Small intestine (tissue), 7 donors: ENCODE measurements at regions not wholly inside any gene's neighbourhood (a gene's known extent, or its start where the extent isn't known, plus 50 kb on each side); places are given as distances from the start of the nearest gene placed in this dataset.

Experiments used
- DNase-seq, 2 donors: peaks; one replicate each; pipeline versions ENCODE4 v3.0.0 to v3.0.0-alpha.2; 2013
- FAIRE-seq: peaks from 2 replicates; lab custom pipeline; 2012; peaks lifted over from hg19 to GRCh38; lab: Jason Lieb, UNC
- H3K27ac ChIP-seq, 3 donors: one replicate each; pipeline ENCODE4 v1.5.1; 2013; ENCODE audit warnings: low read length in 2 of 3, mild to moderate bottlenecking in 2 of 3, control low read depth in 1 of 3, inconsistent platforms in 1 of 3, low read depth in 1 of 3, moderate library complexity in 1 of 3
- H3K27me3 ChIP-seq, 3 donors: one replicate each; pipeline ENCODE4 v1.6.1; 2013; ENCODE audit warnings: low read length in 3 of 3, inconsistent platforms in 1 of 3; ENCODE audit not compliant: control insufficient read depth in 3 of 3, insufficient read depth in 3 of 3
- H3K36me3 ChIP-seq, 3 donors: one replicate each; pipeline ENCODE4 v1.6.1; 2013; ENCODE audit warnings: low read length in 3 of 3, inconsistent platforms in 1 of 3, low read depth in 1 of 3, mild to moderate bottlenecking in 1 of 3, moderate library complexity in 1 of 3; ENCODE audit not compliant: control insufficient read depth in 3 of 3, insufficient read depth in 2 of 3
- H3K4me1 ChIP-seq, 3 donors: one replicate each; pipeline ENCODE4 v1.6.1; 2013; ENCODE audit warnings: low read length in 2 of 3, inconsistent platforms in 1 of 3, low read depth in 1 of 3, mild to moderate bottlenecking in 1 of 3, moderate library complexity in 1 of 3; ENCODE audit not compliant: control insufficient read depth in 3 of 3, insufficient read depth in 2 of 3
- H3K4me3 ChIP-seq, 3 donors: one replicate each; pipeline ENCODE4 v1.5.1; 2013; ENCODE audit warnings: low read length in 3 of 3, control low read depth in 1 of 3, inconsistent platforms in 1 of 3, low read depth in 1 of 3, mild to moderate bottlenecking in 1 of 3, moderate library complexity in 1 of 3
- H3K9me3 ChIP-seq, 2 donors: one replicate each; pipeline ENCODE4 v1.6.1; 2013; ENCODE audit warnings: low read depth in 1 of 2, low read length in 1 of 2; ENCODE audit not compliant: control insufficient read depth in 2 of 2, insufficient read depth in 1 of 2
- WGBS, 3 donors: extraction: QIAGEN DNeasy Blood & Tissue Kit; methylation state at CpG; one replicate each; pipeline ENCODE4 v1.1.7; 2013; 5-methylcytosine and 5-hydroxymethylcytosine counted together
- donor health status: healthy with polysubstance abuse.
- donor health status: control.
- donor health status: control.
- donor health status: Bipolar disorder and iron deficiency.
- donor health status: healthy.

- DNase-seq: no peak
- Histone ChIP-seq H3K36me3 (no peaks in the 10 kb centered on the region), H3K27me3 (no peaks in the 10 kb centered on the region), H3K4me1 (no peaks in the 10 kb centered on the region), H3K9me3 (no peaks in the 10 kb centered on the region), H3K4me3 (no peak overlapping the region), H3K27ac (no peak overlapping the region)
- 73 to 90% (median 88%) methylated on average over 4 of the region's 4 CpGs for WGBS, 3 donors
- no peak for FAIRE-seq
Observed at GRCh38 chr9:31615966-31616365, 768.5 kb upstream of the ACO1 start.

GRCh38 chr9:31623511-31623910, 760.9 kb upstream of the ACO1 start:
- 49 to 55% (median 50%) methylated on average over 2 of the region's 2 CpGs for WGBS, 3 donors

DNA sequence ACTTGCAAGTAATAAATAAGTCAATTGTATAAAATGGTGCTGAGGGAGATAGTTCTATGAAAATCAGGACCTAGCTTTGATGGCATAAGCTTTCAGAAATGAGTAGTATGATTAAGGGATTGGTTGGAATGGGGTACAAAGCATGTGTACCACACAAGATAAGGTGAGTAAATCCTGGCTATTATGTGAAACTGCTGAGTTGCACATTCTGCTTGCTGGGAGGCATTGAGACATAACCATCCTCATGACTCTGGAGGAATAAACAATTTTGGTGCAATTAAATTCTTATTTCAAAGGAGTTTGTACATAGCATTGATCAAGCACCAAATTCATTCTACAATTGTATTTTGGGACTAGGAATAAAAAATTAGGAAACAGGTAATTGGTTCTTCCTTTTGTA, 755.2 kb upstream of the ACO1 start:
- FAIRE-seq (no peak), DNase-seq (no peak)
- Histone ChIP-seq H3K27ac (no peak overlapping the region), H3K36me3 (no peaks in the 10 kb centered on the region), H3K9me3 (no peaks in the 10 kb centered on the region), H3K4me1 (no peaks in the 10 kb centered on the region), H3K27me3 (no peaks in the 10 kb centered on the region), H3K4me3 (no peak overlapping the region)

More at GRCh38 chr9:31623511-31623910, 760.9 kb upstream of the ACO1 start:
- no peaks in the 10 kb centered on the region for H3K36me3 ChIP-seq
- FAIRE-seq (no peak), DNase-seq (no peak)
- H3K27me3 ChIP-seq: no peaks in the 10 kb centered on the region
- no peak overlapping the region for H3K4me3 ChIP-seq
- no peaks in the 10 kb centered on the region for H3K4me1 ChIP-seq
- no peaks in the 10 kb centered on the region for H3K9me3 ChIP-seq
- H3K27ac ChIP-seq: no peak overlapping the region

DNA sequence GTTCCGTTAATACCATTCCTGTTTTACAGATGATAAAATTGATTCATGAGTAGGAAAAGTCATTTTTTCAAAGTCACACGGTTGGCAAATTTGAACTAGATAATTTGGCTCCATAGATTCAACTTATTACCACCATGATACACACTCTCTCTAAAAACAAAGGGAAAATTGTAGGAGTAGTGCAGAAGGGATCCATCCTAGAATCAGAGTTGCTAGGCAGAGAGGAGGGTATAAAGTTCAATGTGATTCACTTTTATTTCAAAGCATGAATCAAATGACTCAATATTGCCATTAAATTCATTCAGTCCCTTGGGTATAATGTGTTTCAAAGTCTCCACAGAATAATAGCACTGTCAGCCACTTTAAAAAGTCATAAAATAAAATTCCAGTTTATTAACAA, 747.2 kb upstream of the ACO1 start:
- H3K27me3 ChIP-seq: no peaks in the 10 kb centered on the region
- H3K9me3 ChIP-seq: no peaks in the 10 kb centered on the region
- no peaks in the 10 kb centered on the region for H3K36me3 ChIP-seq
- no peak overlapping the region for H3K4me3 ChIP-seq
- H3K4me1 ChIP-seq: no peaks in the 10 kb centered on the region
- FAIRE-seq (no peak), DNase-seq (no peak)
- WGBS, 3 donors: 51 to 60% (median 57%) methylated on average over 2 of the region's 2 CpGs
- no peak overlapping the region for H3K27ac ChIP-seq

DNA sequence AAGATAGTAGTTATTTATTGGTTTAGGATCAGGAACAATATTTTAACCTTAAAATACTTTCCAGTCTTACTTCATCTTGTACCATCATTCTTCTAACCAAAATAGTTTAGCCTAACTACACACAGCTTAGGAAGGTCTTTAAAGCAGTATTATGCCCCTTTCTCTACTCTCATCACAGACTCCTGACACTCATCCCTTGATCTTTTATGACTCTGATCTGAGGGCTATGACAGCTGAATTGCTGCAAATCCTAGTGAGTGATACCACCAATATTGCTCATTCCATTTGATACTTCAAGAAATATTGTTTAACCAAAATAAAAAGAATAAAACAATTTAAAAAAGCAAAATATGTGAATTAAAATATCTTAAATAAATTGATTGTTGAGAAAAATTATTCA, 746.6 kb upstream of the ACO1 start:
- no peaks in the 10 kb centered on the region for H3K36me3 ChIP-seq
- DNase-seq (no peak), FAIRE-seq (no peak)
- no peaks in the 10 kb centered on the region for H3K27me3 ChIP-seq
- no peak overlapping the region for H3K27ac ChIP-seq
- no peaks in the 10 kb centered on the region for H3K9me3 ChIP-seq
- H3K4me3 ChIP-seq: no peak overlapping the region
- H3K4me1 ChIP-seq: no peaks in the 10 kb centered on the region

- H3K4me1 ChIP-seq: no peaks in the 10 kb centered on the region
- H3K36me3 ChIP-seq: no peaks in the 10 kb centered on the region
- H3K27ac ChIP-seq: no peak overlapping the region
- FAIRE-seq: no peak
- no peaks in the 10 kb centered on the region for H3K27me3 ChIP-seq
- DNase-seq: no peak
- H3K9me3 ChIP-seq: no peaks in the 10 kb centered on the region
- H3K4me3 ChIP-seq: no peak overlapping the region
- 90 to 100% (median 93%) methylated on average over 1 of the region's 1 CpG for whole genome bisulfite sequencing, 3 donors
Observed at GRCh38 chr9:31639451-31639850, 745.0 kb upstream of the ACO1 start.

- Histone ChIP-seq H3K4me1 (no peaks in the 10 kb centered on the region), H3K27ac (no peak overlapping the region), H3K9me3 (no peaks in the 10 kb centered on the region), H3K4me3 (no peak overlapping the region), H3K36me3 (no peaks in the 10 kb centered on the region), H3K27me3 (no peaks in the 10 kb centered on the region)
- WGBS, 3 donors: 50 to 72% (median 52%) methylated on average over 3 of the region's 3 CpGs
- no peak for DNase-seq
- FAIRE-seq: no peak
Observed at GRCh38 chr9:31669311-31669710, 715.1 kb upstream of the ACO1 start.

DNA sequence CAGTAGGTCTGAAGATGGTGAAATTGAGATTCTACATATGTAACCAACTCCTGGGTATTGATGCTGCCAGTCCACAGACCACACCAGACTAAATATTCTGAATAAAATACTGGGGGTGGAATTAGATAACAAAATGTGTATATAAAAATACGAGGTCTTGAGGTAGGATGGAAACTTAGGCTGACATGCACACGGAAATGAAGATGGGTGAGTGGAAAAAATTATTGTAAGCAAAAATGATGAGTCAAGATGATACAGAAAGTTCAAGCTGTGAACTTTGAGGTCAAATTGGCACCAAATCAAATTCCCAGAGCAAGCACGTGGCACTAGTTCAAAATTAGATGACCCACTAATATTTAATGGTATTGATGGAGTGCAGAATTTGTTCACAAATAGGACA, 713.4 kb upstream of the ACO1 start:
- Histone ChIP-seq H3K27me3 (no peaks in the 10 kb centered on the region), H3K36me3 (no peaks in the 10 kb centered on the region), H3K4me3 (no peak overlapping the region), H3K27ac (no peak overlapping the region), H3K9me3 (no peaks in the 10 kb centered on the region), H3K4me1 (no peaks in the 10 kb centered on the region)
- no peak for FAIRE-seq
- 42 to 62% (median 44%) methylated on average over 3 of the region's 3 CpGs for WGBS, 3 donors
- DNase-seq: no peak

- no peaks in the 10 kb centered on the region for H3K36me3 ChIP-seq
- H3K27ac ChIP-seq: no peak overlapping the region
- H3K9me3 ChIP-seq: no peaks in the 10 kb centered on the region
- no peak for DNase-seq
- no peaks in the 10 kb centered on the region for H3K4me1 ChIP-seq
- H3K27me3 ChIP-seq: no peaks in the 10 kb centered on the region
- no peak overlapping the region for H3K4me3 ChIP-seq
- FAIRE-seq: no peak
- 78 to 93% (median 89%) methylated on average over 1 of the region's 1 CpG for WGBS, 3 donors
Observed at GRCh38 chr9:31674264-31674663, 710.2 kb upstream of the ACO1 start.
